Neural progenitor cell (in vitro differentiated cells): ENCODE measurements at regions not wholly inside any gene's neighbourhood (a gene's known extent, or its start where the extent isn't known, plus 50 kb on each side); places are given as distances from the start of the nearest gene placed in this dataset.

Source experiments
- DNase-seq: peaks from one replicate; pipeline ENCODE4 v3.0.0-alpha.2; 2016; ENCODE audit warnings: low spot score
- H2AFZ ChIP-seq: fragments of 200-600 bp; sonication (generic); replicated peaks from 2 replicates; pipeline ENCODE4 v1.6.1; 2016; ENCODE audit warnings: antibody characterized with exemption
- H3F3A ChIP-seq: fragments of 200-600 bp; sonication (generic); 2 replicates; pipeline ENCODE4 v1.6.1; 2016; ENCODE audit warnings: antibody characterized with exemption, low read depth
- H3K27ac ChIP-seq: fragments of 200-600 bp; sonication (generic); 2 replicates; pipeline ENCODE4 v1.5.1; 2016; ENCODE audit warnings: mild to moderate bottlenecking
- H3K27me3 ChIP-seq: fragments of 200-600 bp; sonication (generic); 2 replicates; pipeline ENCODE4 v1.6.1; 2016; ENCODE audit warnings: mild to moderate bottlenecking, moderate library complexity
- H3K36me3 ChIP-seq: fragments of 200-600 bp; sonication (generic); 2 replicates; pipeline ENCODE4 v1.5.1; 2016
- H3K4me1 ChIP-seq: fragments of 200-600 bp; sonication (generic); 2 replicates; pipeline ENCODE4 v1.6.1; 2016; ENCODE audit warnings: mixed run types
- H3K4me2 ChIP-seq: fragments of 200-600 bp; sonication (generic); 2 replicates; pipeline ENCODE4 v1.6.1; 2016
- H3K4me3 ChIP-seq: fragments of 200-600 bp; sonication (generic); 2 replicates; pipeline ENCODE4 v1.5.1; 2016
- H3K79me2 ChIP-seq: fragments of 200-600 bp; sonication (generic); 2 replicates; pipeline ENCODE4 v1.6.1; 2016; ENCODE audit warnings: low read depth
- H3K9ac ChIP-seq: fragments of 200-600 bp; sonication (generic); 2 replicates; pipeline ENCODE4 v1.6.1; 2016
- H3K9me3 ChIP-seq: fragments of 200-600 bp; sonication (generic); 2 replicates; pipeline ENCODE4 v1.5.1; 2016; ENCODE audit warnings: low read depth
- H4K20me1 ChIP-seq: fragments of 200-600 bp; sonication (generic); 2 replicates; pipeline ENCODE4 v1.6.1; 2016; ENCODE audit warnings: low read depth
- H3K27ac Mint-ChIP-seq: 3 replicates; pipeline ENCODE4 v1.8.0; 2021; ENCODE audit warnings: mixed read lengths
- H3K27me3 Mint-ChIP-seq: 2 replicates; pipeline ENCODE4 v1.8.0; 2022; ENCODE audit warnings: low read depth, mild to moderate bottlenecking, inconsistent platforms, moderate library complexity, mixed read lengths; ENCODE audit not compliant: insufficient read depth
- H3K36me3 Mint-ChIP-seq: 3 replicates; pipeline ENCODE4 v1.8.0; 2021; ENCODE audit warnings: mixed read lengths
- H3K4me1 Mint-ChIP-seq: 3 replicates; pipeline ENCODE4 v1.8.0; 2021; ENCODE audit warnings: mixed read lengths
- H3K4me3 Mint-ChIP-seq: 3 replicates; pipeline ENCODE4 v1.8.0; 2021; ENCODE audit warnings: mild to moderate bottlenecking, moderate library complexity, mixed read lengths
- H3K9me3 Mint-ChIP-seq: 3 replicates; pipeline ENCODE4 v1.8.0; 2020; ENCODE audit warnings: mixed read lengths
- CTCF ChIP-seq: fragments of 200-600 bp; sonication (generic); IDR thresholded peaks from 2 replicates; pipeline ENCODE4 v1.5.1; 2017; ENCODE audit warnings: antibody characterized with exemption, mild to moderate bottlenecking
- EZH2 ChIP-seq: fragments of 200-600 bp; sonication (generic); IDR thresholded peaks from 2 replicates; pipeline ENCODE4 v1.6.1; 2017; ENCODE audit warnings: antibody characterized with exemption, mild to moderate bottlenecking, moderate library complexity
- EZH2phosphoT487 ChIP-seq: fragments of 200-600 bp; sonication (generic); IDR thresholded peaks from 2 replicates; pipeline ENCODE4 v1.6.1; 2017; ENCODE audit warnings: antibody characterized with exemption

GRCh38 chr11:57121996-57122395 is 59.8 kb upstream of the LRRC55 start:
- no peaks in the 10 kb centered on the region for H3K9me3 ChIP-seq
- peaks cover 15% of the 10 kb centered on the region for H3K4me1 Mint-ChIP-seq

DNA sequence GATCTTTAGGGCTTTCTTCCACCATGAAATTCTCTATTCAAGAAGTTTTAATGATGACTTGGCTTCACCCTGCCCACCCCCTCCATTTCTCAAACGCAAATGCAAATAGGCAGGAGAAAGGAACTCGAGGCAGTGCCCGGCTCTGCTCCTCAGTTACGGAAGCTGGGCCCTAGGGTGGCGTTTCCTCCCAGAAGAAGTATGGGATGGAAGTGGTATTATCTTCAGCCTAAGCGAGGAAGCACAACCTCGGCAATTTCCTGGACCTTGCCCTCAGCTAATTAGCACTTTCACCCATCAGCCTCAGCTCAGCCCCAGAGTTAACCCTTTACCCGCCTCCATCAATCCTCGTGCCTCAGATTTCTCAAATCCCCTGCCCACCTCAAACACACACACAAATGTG is 58.2 kb upstream of the LRRC55 start:
- Histone ChIP-seq H3K4me1 (peaks cover 58% of the 10 kb centered on the region), H3F3A (peaks cover 46% of the 10 kb centered on the region), H2AFZ (no peak overlapping the region), H3K9me3 (no peaks in the 10 kb centered on the region), H3K79me2 (no peaks in the 10 kb centered on the region), H4K20me1 (no peaks in the 10 kb centered on the region), H3K27me3 (no peaks in the 10 kb centered on the region), H3K27ac (peak overlapping the region; percentile 97), H3K9ac (no peak overlapping the region), H3K4me2 (peak overlapping the region; percentile 68), H3K36me3 (no peaks in the 10 kb centered on the region), H3K4me3 (no peak overlapping the region)
- no peak for TF ChIP-seq CTCF
- TF ChIP-seq EZH2phosphoT487: no peak
- no peak for TF ChIP-seq EZH2
- DNase-seq: no peak
- Mint-ChIP-seq H3K4me1 (peaks cover 15% of the 10 kb centered on the region), H3K27me3 (no peaks in the 10 kb centered on the region), H3K36me3 (no peaks in the 10 kb centered on the region), H3K9me3 (no peaks in the 10 kb centered on the region), H3K27ac (peak overlapping the region; percentile 61), H3K4me3 (no peak overlapping the region)

More at GRCh38 chr11:57121996-57122395, 59.8 kb upstream of the LRRC55 start:
- no peak overlapping the region for H3K4me3 Mint-ChIP-seq
- Histone ChIP-seq H3K79me2 (no peaks in the 10 kb centered on the region), H4K20me1 (no peaks in the 10 kb centered on the region), H3F3A (peaks cover 46% of the 10 kb centered on the region), H3K9ac (no peak overlapping the region), H3K27me3 (no peaks in the 10 kb centered on the region), H3K4me3 (no peak overlapping the region), H3K27ac (peak overlapping the region; percentile 71), H3K4me2 (peak overlapping the region; percentile 13), H3K4me1 (peaks cover 58% of the 10 kb centered on the region), H2AFZ (no peak overlapping the region), H3K36me3 (no peaks in the 10 kb centered on the region)
- no peak for TF ChIP-seq CTCF
- no peak for TF ChIP-seq EZH2phosphoT487
- no peak for TF ChIP-seq EZH2
- no peaks in the 10 kb centered on the region for H3K27me3 Mint-ChIP-seq
- peaks cover 3% of the 10 kb centered on the region for H3K9me3 Mint-ChIP-seq
- H3K27ac Mint-ChIP-seq: no peak overlapping the region
- H3K36me3 Mint-ChIP-seq: no peaks in the 10 kb centered on the region
- DNase-seq: peak; percentile 12

DNA sequence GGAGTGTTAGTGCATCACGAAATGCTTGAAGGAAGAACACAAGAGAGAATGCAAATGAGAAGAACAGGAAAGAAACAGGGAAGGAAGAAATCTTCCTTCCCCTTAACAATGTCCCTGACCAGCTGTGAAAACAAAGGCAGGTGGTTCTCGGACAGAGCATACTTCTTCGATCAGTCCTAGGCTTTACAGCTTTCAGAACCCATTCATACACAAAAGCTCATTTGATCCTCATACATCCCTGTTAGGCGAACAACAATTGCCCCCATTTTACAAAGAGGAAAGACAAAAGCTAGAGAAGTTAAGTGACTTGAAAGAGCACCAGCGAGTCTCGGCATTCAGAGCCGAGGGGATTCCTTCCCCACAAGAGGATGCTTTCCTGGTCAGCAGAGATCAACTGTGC is 57.2 kb upstream of the LRRC55 start:
- H3K27me3 ChIP-seq: no peaks in the 10 kb centered on the region
- H2AFZ ChIP-seq: peak overlapping the region; percentile 52
- H3K9me3 Mint-ChIP-seq: no peaks in the 10 kb centered on the region
- H3K36me3 ChIP-seq: no peaks in the 10 kb centered on the region
- H3K4me1 ChIP-seq: peaks cover 58% of the 10 kb centered on the region
- no peak overlapping the region for H3K4me3 Mint-ChIP-seq
- H3K79me2 ChIP-seq: no peaks in the 10 kb centered on the region
- no peaks in the 10 kb centered on the region for H3K9me3 ChIP-seq
- peak; percentile 71 for DNase-seq
- peak overlapping the region; percentile 68 for H3K4me2 ChIP-seq
- H3K9ac ChIP-seq: no peak overlapping the region
- H3K4me1 Mint-ChIP-seq: peaks cover 15% of the 10 kb centered on the region
- peaks cover 46% of the 10 kb centered on the region for H3F3A ChIP-seq
- H4K20me1 ChIP-seq: no peaks in the 10 kb centered on the region
- TF ChIP-seq EZH2phosphoT487 (no peak), EZH2 (no peak), CTCF (no peak)
- H3K27ac Mint-ChIP-seq: no peak overlapping the region
- H3K36me3 Mint-ChIP-seq: no peaks in the 10 kb centered on the region
- H3K27me3 Mint-ChIP-seq: no peaks in the 10 kb centered on the region
- H3K4me3 ChIP-seq: peak overlapping the region; percentile 23
- H3K27ac ChIP-seq: peak overlapping the region; percentile 97
